ENCODE measurements at regions not wholly inside any gene's neighbourhood (a gene's known extent, or its start where the extent isn't known, plus 50 kb on each side); places are given as distances from the start of the nearest gene placed in this dataset.
A peak's percentile ranks its signal among the peaks of the same experiment; 100 is the strongest.

DNA sequence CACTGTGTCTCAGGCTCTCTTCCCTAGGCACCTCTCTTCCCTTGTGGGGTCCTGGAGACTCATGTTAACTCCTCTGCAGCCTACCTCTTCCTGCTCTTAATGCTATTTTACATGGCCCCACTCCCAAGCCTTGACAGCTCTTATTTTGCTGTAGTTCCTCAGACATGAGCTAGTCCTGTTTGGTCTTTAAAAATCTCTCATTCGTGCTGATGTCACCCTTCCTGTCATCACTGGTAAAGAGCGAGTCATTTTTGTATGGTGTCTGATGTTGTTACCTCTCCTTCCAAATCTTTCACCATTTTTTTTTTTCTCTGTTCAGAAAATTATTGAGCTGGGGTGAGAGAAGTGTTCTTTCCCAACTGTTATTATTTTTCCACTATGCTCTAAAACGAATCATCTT lies 84.8 kb upstream of the ZBED5 start:
- peak; percentile 20 for DNase-seq

DNA sequence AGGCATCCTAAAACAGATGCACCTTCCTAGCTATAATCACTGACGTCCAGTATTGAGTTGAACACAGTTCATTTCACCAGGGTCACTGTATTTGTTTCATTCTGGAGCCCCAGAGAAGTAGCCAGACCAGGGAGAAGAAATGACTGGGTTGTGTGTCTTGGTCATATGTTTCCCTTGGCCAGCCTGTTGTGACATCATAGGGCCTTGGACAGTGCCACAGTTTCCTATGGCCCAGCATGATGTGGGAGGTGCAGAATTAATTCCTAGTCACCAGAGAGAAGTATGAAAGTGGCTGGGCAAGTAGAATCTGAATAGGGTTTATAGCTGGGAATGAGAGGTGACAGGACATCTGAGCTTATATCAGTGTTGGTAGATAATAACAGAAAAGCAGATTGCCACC lies 84.0 kb upstream of the ZBED5 start:
- DNase-seq = no peak

DNA sequence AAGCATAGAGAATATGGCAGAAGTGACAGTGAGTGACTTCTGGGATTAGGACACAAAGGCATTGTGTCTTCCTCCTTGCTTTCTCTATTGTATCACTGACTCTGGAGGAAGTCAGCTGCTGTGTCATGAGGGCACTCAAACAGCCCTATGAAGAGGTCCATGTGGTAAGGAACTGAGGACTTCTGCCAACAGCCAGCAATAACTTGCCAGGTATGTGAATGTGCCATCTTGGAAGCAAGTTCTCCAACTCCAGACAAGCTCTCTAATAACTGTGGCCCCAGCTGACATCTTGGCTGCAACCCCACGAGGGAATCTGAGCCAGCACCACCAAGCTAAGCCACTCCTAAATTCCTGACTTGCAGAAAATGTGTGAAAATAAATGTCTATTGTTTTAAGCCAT lies 83.6 kb upstream of the ZBED5 start:
- no peak for DNase-seq

DNA sequence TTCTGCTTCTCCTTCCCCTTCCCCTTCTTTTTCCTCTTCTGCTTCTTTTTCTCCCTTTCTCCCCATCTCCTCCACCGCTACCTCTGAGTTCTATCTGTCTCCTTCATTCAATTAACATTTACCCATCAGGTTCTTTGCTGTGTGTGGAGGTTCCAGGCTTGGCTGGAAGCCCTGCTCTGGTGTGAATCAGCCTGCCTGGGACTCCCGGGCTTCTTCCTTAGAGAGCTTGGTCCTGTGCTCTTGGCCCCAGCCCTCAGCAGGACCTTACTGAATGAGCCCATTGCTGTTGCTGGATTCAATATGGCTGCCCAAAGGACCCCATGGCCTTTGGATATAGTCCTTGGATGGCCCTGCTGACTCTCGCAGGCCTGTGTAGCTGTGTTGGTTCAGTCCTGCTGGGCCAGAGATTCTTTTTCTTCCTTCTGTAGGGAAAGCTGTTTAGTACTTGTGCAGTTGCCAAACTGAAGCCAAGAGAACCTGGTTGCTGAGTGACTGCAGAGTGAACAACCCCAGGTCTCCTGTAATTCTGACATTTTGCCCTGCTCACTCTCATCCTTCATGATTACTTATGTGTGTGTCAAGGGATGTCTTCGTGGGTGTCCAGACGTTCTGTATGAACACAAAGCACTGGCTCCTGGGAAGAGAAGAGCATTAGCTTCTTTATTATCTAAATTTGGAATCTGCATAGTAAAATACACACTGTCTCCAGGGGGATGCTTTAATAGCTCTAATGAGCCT lies 81.0 kb upstream of the ZBED5 start:
- DNase-seq = no peak

DNA sequence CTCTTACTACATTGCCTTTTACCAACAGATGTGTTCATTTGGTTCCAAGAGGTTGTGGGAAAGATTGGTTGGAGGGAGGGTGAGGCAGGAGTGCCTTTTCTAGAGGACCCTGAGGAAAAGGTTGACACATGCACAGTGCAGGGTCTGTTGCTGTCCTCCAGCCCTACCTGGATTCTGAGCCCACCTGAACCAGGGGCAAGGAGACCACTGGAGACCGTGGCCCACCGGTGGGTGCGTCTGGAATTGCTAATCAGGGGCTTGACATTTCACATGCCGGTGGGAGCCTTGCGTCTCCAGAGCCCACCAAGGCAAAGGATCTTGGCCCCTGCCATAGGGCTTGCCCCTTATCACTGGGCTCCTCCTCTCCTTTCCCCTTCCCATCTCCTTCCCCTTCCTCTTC lies 80.4 kb upstream of the ZBED5 start:
- DNase-seq = no peak

DNA sequence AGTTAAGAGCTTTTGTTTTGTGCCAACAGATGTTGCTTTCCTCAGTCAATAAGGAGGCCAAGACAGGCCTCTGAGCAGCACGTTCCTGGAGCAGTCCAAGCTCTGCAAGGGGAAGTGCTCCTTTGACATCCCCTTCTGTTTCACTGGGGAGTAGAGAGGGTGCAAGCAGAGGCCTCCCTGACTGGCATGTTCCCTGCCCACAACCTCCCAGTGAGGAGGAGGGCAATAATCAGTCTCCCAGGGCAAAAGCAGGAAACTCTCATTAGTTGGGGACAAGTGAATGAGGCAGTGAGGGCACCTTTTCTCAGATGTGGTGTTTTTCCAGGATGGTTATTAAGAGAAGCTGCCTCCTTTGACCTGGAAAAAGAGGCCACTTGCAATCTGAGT lies 79.5 kb upstream of the ZBED5 start:
- DNase-seq = no peak

DNA sequence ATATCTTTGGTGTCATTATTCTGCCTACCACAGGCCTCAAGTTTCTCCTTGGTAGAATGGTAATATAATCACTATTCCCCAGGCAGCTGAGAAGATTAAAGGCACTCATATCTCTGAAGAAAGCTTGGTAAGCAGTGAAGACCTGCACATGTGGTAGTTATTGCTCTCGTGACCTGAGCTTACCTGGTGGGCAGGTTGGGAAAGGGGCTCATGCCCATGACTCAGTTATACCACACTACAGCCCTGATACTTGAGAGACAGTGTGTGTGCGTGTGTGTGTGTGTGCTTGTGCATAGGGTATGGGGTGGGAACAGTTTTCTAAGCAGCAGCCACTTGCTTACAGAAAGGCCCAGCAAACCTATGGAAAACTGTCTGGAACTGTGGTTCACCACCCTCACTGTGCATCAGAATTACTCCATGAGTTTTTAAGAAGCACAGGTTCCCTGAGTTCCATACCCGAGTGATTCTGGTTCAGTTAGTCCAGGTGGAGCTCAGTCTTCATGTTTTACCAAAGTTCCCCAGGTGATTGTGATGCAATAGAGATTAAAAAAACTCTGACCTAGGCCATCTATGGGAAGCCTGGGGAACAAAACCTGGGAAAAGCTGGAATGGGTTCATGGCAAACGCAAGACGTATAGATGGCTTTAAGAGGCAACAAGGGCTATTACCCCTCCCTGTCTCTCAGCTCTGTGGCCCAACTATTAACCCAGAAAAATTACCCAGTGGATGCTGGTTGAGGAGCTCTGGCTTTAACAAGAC lies 79.0 kb upstream of the ZBED5 start:
- DNase-seq = no peak

DNA sequence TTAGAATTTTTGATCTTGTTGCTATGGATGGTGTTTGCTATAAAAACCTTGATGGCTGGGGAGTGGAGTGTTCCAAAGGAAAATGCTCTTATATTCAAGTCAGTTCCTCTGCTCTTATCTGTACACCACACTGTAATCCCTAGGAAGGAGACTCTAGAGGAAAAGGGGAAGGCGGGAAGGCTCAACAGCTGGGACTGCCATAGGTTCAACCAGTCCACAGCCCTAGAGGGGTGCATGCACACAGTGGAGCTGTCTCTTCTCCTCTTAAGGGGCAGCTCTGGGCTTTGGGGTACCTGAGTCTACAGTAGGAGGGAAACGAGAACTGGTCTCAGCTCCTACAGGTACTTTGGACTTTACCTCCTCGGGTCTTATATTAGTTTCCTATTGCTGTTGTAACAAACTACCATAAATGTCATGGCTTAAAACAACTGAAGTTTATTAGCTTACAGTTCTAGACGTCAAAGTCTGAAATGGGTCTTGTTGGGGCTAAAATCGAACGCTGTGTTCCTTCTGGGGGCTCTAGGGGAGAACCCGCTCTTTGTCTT lies 77.2 kb upstream of the ZBED5 start:
- DNase-seq = no peak

DNA sequence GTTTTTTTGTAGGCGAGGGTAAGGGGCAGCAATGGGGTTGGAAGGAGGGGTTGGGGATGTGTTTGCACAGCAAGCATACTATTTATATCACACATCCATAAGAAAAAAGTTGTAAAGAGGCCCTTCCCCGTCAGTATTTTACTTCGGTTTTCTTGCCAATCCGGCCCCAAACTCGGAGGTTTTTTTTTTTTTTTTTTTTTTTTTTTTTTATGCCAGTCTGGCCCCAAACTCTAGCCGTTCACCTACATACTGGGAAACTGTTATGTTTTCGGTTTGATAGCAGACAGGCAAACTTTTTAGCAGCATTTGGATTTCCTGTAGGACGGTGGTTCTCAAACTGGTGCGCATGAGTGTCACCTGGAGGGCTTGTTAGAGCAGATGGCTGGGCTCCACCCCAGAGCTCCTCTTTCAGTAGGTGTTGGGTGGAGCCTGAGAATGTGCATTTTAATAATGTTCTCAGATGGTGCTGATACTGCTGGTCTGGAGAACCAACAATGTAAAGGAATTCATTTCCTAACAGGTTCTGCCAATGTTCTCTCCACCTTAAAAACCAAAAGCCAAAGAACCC lies 76.5 kb upstream of the ZBED5 start:
- DNase-seq = no peak

DNA sequence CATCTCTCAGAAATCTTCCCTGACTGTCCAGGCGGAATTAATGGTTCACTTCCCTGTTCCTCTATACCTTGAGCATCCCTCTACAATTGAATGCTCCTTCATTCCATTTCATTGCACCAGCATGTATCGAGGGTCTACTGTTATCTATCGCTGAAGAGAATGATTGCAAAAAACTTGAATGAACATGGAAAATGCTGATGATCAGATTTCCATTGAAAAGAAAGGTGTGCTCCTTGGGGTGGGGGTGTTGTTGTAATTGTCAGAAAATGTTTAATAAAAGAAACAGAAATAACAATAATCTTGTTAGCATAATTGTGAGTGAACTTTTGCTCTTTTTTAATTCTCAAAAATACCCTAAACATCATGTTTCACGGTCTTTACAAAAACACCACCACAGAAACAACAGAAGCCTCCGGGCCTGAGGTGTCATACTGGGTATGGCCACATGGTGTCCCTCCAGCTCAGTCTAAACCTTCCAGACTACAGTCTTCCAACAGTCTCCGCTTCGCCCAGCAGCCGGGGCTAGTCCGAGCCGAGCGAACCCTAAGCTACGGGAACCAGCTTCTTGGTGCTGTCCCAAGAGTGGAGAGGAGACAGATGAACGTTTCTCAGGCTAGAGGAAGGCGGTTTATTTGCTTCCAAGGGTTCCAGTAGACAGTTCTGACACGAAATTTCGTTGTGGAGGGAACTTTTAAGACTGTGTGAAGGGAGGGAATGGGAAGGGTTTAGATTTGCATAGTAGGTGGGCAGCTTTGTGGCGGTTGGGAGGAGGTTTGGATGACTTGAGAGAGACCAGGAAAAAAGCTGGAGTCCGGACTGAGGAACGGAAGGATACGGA lies 75.8 kb upstream of the ZBED5 start:
- peak; percentile 92 for DNase-seq

DNA sequence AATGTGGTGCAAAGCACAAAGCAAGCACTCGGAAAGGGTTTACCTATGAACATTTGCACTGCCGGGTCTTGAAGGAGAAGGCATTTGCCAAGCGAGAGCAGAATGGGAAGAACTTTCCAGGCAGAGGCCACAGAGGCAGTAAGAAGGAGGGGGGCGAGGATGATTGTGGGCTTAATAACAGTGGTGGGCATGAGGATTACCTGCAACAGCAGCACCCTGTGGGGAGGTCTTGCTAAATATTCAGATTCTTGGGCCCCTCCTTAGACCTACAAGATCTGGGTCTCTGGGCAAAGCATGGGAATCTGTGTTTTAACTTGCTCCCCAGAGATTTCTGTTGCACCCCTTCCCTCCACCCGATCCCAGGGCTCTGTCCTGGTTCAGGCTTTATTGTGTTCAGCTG lies 75.1 kb upstream of the ZBED5 start:
- DNase-seq = no peak

DNA sequence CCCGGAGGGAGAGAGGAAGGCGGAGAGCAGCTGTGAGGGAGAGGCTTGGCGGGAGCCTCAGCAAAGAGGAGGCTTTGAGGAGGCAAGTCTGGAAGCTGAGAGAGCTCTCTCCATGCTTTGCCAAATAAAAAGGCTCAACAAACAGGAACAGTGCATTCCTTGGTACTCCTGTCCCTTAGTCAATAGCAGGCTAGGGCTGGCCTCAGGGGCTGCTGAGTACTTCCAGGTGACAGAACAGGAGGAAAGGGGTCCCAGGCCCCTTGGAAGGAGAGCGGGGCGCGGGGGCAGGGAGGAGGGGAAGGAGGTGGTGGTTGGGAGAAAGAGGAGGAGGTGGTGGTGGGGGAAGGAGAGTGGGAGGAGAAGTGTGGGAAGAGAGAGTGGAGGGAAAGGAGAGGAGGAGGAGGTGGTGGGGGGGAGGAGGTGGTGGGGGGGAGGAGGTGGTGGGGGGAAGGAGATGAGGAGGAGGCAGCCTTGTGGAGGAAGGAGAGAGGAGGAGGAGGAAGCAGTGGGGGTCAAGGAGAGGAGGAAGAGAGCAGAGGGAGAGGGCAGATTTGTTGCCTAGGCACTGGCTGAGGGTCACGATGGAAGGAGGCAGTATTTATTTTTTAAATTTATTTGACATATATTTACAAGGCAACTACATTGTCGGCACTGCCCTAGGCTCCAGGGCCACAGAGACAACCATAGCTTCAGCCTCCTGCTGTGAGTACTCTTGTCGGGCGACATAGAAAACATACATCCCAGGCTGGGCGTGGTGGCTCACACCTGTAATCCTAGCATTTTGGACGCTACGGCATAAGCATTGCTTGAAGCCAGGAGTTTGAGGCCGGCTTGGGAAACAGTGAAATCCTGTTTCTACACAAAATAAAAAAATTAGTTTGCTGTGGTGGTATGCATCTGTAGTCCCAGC lies 74.2 kb upstream of the ZBED5 start:
- DNase-seq = no peak

DNA sequence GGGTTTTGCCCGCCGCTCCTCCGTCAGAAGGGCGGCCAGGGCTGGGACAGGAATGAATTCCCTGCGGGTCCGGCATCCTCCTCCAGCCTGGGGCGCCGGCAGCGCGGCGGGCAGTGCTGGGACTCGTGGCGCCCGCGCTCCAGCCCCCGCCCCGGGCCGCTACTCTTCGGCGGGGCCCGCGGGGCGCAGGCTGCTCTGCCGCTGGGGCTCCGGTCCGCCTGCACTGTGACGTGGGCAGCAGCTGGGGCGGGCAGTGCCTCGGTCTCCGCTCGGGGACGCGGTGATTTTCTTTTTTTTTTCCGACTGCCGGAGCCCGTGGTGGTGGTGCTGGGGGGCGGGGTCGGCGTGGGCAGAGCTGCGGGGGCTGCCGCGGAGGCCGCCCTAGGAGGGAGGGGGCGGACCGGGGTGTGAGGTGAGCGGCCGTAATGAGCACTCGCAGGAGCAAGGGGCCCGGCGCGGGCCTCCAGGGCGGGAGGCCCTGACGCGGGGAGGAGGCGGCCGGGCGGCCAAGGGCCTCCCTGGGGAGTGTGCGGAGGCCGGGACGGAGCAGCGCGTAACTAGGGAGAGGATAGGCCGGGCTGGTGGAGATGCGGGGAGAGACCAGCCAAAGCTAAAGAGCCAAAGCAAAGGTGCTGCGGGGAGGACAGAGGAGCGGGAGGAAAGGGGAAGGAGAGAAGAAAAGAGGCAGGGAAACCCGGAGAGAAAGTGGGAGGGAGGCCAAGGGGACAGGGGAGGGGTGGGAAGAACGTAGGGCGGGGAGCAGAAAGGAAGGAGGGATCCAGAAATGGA lies 73.3 kb upstream of the ZBED5 start:
- DNase-seq = peak; percentile 63

DNA sequence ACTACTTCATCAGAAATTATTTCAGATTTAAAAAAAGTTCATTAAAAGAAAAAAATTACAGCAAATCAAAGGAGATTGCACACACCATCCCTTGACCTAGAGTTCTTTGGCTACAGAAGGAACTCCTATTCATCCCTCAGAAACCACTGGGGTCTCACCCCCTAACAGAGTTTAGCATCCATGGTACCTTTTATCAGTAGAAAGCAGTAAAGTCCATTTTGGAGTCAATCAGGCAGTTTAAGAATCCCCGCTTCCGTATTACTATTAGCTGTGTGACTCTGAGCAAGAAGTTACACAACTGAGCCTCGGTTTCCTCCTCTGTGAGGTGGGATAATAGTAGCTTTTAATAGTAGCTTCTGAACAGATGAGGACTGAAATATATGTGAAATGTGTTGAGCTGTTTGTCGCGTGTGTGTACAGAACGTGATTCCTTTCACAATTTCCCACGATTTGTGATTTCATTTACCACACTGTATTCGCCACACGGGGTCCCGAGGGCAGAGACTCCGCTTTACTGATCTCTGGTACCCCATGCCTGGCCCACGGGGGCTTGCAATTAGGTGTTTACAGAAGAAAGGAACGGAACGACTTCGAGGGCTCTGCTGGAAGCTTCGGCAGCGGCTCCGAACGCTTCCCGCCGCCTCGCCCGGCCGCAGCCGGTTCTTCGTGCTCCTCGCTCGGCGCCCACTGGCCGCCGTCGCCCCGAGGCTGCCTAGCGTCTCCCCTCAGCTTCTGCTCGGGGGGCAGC lies 72.5 kb upstream of the ZBED5 start:
- peak; percentile 25 for DNase-seq

DNA sequence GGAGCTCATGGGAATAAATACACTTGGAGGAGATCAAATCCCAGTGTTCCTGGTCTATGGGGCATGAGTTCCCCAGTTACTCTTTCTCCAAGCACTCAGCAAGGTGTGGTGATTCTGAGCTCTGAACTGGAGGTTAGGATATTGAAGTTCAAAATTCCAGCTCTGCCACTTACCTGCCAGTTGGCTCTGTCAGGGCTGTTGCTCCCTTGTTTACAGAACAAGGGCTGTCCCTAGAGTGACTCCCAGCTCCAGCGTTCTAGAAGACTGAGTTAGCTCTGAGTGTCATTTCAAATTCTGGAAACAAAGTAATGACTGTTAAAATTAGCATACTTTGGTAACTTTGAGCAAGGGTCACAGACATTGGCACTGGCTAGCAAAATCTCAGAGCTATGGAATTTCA lies 69.7 kb upstream of the ZBED5 start:
- DNase-seq = no peak

DNA sequence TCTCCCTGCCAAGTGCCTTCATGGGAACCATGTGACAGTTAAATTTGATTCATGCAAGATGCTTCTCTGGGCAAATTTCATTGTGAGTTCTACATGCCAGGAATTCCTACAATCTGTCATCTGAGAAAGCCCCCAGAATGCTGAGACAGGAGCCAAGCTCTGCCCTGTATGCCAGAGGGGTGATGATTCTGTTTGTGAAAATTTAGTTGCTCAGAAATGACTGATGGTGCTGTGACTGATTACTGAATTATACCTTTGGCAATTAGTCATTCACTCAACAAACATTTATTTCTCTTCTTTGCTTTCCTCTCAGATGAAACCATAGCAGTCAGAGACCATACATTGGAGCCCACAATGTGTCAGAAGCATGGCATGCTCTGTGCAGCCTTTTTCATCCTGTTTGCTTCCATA lies 69.0 kb upstream of the ZBED5 start:
- peak; percentile 30 for DNase-seq

DNA sequence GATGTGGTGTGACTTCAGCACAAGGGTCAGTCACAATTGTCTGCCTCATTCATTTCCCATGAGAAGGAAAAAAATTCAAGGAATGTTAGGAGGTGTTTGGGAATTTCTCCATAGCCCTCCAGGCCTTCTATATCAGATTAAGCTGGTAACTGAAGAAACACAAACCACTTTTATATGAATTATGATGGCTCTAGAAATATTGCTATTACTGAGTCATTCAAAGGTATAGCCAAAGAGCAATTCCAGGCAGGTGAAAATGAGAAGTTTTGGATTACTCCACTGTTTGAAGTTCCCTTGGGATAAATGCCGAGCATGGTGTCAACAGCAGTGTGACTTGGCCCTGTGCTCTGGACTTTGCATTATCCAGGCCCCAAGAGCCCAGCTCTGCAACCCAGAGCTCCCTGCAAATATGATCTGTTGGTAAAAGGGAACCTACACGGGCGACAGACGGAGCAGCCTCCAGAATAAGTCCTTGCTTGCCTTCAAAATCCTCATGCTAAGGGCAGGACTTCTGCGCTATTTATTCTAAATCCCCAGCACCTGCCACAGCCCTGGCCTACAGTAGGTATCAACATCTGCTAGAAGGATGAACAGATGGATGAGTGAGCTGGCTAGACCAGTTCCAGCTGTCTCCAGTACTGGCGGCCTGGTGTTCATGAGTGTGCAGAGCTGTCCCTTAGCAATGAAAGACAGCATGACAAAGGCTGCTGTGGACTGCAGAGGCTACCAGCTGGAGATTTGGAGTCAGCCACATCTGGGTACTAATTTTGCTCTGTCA lies 67.5 kb upstream of the ZBED5 start:
- no peak for DNase-seq

DNA sequence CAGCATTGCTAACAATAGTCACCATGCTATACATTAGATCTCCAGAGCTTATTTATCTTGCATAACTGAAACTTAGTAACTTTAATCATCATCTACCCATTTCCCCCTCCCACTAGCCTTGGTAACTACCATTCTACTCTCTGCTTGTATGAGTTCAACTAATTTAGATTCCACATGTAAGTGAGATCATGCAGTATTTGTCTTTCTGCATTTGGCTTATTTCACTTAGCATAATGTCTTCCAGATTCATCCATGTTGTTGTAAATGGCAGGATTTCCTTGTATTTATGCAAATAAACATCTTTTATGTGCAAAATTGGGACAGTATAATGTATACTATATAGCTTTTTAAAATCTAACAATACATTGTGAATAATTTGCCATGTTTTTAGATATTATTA lies 66.0 kb upstream of the ZBED5 start:
- no peak for DNase-seq

DNA sequence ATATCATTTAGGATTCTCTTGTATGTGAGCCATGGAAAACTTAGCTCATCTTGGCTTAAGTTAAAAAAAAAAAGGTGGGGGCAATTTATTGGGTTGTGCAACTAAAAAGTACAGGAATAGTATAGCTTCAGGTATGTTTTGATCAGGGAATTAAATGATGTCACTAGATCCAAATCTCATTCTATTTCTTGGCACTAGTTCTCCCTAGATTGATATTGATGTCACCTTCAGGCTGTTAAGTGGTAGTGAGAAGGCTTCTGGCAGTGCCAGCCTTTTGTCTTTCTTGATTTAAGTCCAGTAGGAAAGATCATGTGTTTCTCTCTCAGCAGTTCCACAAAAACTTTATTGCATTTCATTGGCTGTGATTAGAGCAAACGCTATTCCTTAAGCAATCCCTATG lies 65.0 kb upstream of the ZBED5 start:
- no peak for DNase-seq

DNA sequence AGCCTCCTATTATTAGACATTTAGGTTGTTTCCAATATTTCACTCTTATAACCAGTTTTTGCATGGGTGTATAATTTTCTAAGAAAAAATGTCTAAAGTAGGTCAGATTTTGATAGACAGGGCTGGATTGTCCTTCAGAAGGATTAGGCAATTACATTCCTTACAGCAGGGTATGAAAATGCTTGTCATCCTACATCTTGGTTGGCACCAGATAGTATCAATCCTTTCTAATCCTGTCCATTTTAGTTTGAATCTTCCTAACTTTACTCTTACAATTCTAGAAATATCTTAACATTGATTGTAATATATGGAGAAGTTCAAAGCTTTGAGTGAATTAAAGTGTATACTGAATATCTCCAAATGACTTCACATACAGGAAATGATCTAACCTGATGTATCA lies 63.0 kb upstream of the ZBED5 start:
- no peak for DNase-seq

All from HCEC 1CT (cell line).